Glutamatergic neuron (in vitro differentiated cells): ENCODE measurements at regions not wholly inside any gene's neighbourhood (a gene's known extent, or its start where the extent isn't known, plus 50 kb on each side); places are given as distances from the start of the nearest gene placed in this dataset.

Experiments used
- DNase-seq: peaks from one replicate; pipeline ENCODE4 v3.0.0; 2022
- H3K27ac Mint-ChIP-seq: one replicate; pipeline ENCODE4 v1.8.0; 2020; ENCODE audit warnings: mild to moderate bottlenecking, mixed read lengths, inconsistent platforms; ENCODE audit not compliant: unreplicated experiment
- H3K27me3 Mint-ChIP-seq: one replicate; pipeline ENCODE4 v1.8.0; 2020; ENCODE audit warnings: mild to moderate bottlenecking, moderate library complexity, mixed read lengths, inconsistent platforms; ENCODE audit not compliant: unreplicated experiment
- H3K36me3 Mint-ChIP-seq: one replicate; pipeline ENCODE4 v1.8.0; 2020; ENCODE audit warnings: mild to moderate bottlenecking, mixed read lengths, inconsistent platforms; ENCODE audit not compliant: unreplicated experiment
- H3K4me1 Mint-ChIP-seq: one replicate; pipeline ENCODE4 v1.8.0; 2020; ENCODE audit warnings: mild to moderate bottlenecking, low read depth, mixed read lengths, inconsistent platforms; ENCODE audit not compliant: unreplicated experiment
- H3K4me3 Mint-ChIP-seq: one replicate; pipeline ENCODE4 v1.8.0; 2020; ENCODE audit warnings: mild to moderate bottlenecking, mixed read lengths, inconsistent platforms; ENCODE audit not compliant: unreplicated experiment
- H3K9me3 Mint-ChIP-seq: one replicate; pipeline ENCODE4 v1.8.0; 2020; ENCODE audit warnings: mild to moderate bottlenecking, moderate library complexity, mixed read lengths, inconsistent platforms; ENCODE audit not compliant: unreplicated experiment
- TF ChIP-seq, protein P1 (sequence below): fragments of 200-600 bp; sonication (generic); IDR thresholded peaks from one replicate; pipeline ENCODE4 v1.5.0; 2021; ENCODE audit not compliant: partially characterized antibody, unreplicated experiment

DNA sequence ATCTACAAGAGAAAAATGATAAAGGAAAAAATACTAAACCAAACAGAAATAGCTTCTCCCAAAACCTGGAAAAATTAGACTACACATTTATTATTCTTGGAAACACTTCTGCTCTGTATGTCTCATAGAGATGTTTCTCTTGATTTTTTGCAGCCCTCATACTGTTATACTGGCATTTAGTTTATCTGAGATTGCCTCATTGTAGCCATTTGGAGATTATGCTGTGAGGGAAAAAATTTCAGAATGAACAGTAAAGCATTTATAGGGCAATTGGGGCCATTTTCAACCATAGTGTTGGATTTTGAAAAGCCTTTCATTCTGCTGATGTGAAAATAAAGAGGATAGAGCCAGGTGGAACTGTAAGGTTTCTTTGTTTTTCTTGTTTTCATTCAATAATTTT, 441.8 kb upstream of the RIOK2 start:
- Mint-ChIP-seq H3K4me1 (peaks cover 8% of the 10 kb centered on the region), H3K9me3 (no peaks in the 10 kb centered on the region), H3K36me3 (no peaks in the 10 kb centered on the region), H3K27me3 (no peaks in the 10 kb centered on the region), H3K27ac (no peak overlapping the region), H3K4me3 (no peak overlapping the region)
- TF ChIP-seq, protein P1, sequence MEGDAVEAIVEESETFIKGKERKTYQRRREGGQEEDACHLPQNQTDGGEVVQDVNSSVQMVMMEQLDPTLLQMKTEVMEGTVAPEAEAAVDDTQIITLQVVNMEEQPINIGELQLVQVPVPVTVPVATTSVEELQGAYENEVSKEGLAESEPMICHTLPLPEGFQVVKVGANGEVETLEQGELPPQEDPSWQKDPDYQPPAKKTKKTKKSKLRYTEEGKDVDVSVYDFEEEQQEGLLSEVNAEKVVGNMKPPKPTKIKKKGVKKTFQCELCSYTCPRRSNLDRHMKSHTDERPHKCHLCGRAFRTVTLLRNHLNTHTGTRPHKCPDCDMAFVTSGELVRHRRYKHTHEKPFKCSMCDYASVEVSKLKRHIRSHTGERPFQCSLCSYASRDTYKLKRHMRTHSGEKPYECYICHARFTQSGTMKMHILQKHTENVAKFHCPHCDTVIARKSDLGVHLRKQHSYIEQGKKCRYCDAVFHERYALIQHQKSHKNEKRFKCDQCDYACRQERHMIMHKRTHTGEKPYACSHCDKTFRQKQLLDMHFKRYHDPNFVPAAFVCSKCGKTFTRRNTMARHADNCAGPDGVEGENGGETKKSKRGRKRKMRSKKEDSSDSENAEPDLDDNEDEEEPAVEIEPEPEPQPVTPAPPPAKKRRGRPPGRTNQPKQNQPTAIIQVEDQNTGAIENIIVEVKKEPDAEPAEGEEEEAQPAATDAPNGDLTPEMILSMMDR, result no peak
- no peak for DNase-seq

DNA sequence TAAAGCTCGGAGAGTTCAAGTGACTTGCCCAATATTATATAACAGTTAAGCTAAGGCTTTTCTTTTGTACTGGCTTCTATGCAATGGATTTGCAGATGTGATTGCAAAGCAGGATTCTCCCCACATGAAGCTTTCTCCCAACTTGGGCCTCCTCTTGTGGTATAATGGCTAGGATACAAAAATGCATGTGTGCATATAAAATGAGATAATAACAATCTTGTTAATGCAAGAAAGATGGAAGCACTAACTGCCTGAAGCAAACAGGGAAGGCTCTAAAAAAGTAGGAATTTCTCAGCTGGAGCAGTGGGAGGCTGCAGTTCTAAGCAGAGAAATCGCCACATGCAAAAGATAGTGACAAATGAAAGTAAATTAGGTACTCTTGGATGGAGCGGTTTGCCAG, 444.2 kb upstream of the RIOK2 start:
- TF ChIP-seq, protein P1, result no peak
- Mint-ChIP-seq H3K27me3 (no peaks in the 10 kb centered on the region), H3K9me3 (no peaks in the 10 kb centered on the region), H3K36me3 (no peaks in the 10 kb centered on the region), H3K27ac (no peak overlapping the region), H3K4me1 (peaks cover 8% of the 10 kb centered on the region), H3K4me3 (no peak overlapping the region)
- DNase-seq, result no peak

DNA sequence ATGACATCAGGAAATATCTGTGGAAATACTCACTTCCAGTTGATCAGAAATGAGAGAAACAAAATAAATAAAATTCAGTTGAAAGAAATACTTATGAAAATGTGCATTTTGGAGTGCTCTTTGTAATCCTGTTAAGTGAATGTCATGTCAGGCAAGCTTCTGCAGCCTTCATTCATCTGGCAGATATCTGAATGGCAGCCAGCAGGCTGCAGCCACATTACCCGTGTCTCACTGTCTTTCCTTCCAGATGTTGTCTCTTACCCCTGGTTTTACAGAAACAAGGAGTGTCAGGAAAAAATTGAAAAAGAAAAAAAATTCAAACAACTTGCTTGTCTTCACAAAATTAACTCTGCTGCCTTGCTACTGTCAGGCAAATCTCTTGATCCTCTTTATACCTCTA, 445.0 kb upstream of the RIOK2 start:
- H3K36me3 Mint-ChIP-seq, result no peaks in the 10 kb centered on the region
- no peaks in the 10 kb centered on the region for H3K9me3 Mint-ChIP-seq
- peaks cover 8% of the 10 kb centered on the region for H3K4me1 Mint-ChIP-seq
- H3K4me3 Mint-ChIP-seq, result no peak overlapping the region
- TF ChIP-seq, protein P1, result no peak
- no peak overlapping the region for H3K27ac Mint-ChIP-seq
- DNase-seq, result no peak
- H3K27me3 Mint-ChIP-seq, result no peaks in the 10 kb centered on the region

DNA sequence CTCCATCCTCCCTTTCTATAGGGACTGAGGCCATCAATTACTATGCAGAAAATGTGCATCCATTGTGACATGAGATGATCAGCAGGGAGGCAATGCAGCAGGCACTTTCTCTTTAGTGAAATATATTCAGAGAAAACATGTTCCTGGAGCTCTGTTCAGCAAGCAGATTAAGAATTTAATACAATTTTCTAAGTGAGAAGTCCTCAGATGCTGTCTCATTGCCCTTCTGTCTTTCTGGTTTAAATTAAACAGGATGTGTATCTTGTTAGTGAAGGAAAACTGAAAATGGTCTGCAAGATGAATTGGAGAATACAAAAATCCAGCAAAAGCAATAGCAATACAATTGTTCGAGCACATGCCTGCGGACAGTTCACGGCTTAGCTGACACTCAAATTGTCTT, 445.8 kb upstream of the RIOK2 start:
- no peaks in the 10 kb centered on the region for H3K27me3 Mint-ChIP-seq
- no peaks in the 10 kb centered on the region for H3K36me3 Mint-ChIP-seq
- no peak overlapping the region for H3K27ac Mint-ChIP-seq
- TF ChIP-seq, protein P1, result no peak
- no peaks in the 10 kb centered on the region for H3K9me3 Mint-ChIP-seq
- DNase-seq, result no peak
- H3K4me1 Mint-ChIP-seq, result peaks cover 8% of the 10 kb centered on the region
- no peak overlapping the region for H3K4me3 Mint-ChIP-seq

DNA sequence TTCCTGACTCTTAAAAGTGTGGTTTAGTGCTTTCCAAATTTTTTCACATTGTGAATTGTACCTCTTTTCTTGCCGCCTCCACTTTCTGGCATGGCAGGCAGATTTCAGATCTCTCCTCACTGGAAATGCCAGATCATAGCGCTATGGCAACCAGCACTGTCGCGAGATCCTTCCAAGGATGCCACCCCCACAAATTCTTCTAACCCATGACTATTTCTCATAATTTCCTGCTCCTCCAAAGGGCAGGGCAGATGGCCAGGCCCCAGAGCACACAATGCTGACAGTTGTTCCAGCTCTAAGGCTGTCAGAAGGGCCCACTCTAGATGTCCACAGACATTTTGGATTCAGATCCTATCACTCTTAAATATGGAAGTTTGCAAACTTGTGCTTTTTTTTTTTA, 446.2 kb upstream of the RIOK2 start:
- TF ChIP-seq, protein P1, result no peak
- Mint-ChIP-seq H3K4me3 (no peak overlapping the region), H3K9me3 (no peaks in the 10 kb centered on the region), H3K36me3 (no peaks in the 10 kb centered on the region), H3K27me3 (no peaks in the 10 kb centered on the region), H3K27ac (no peak overlapping the region), H3K4me1 (peaks cover 8% of the 10 kb centered on the region)
- DNase-seq, result no peak
